Natural killer cell (primary cell): ENCODE measurements at regions not wholly inside any gene's neighbourhood (a gene's known extent, or its start where the extent isn't known, plus 50 kb on each side); places are given as distances from the start of the nearest gene placed in this dataset.

ENCODE experiments used
- ATAC-seq, 3 donors: fragments of 150-1000 bp in 2 of 3; fragments of 200-7000 bp in 1 of 3; cut with Tn5 transposase; 1 replicate in 1 of 3; 2 replicates in 2 of 3; pipeline ENCODE4 v1.10.0; 2021; ENCODE audit warnings: mild to moderate bottlenecking in 2 of 3, moderate library complexity in 2 of 3
- DNase-seq, 2 donors: peaks; one replicate each; pipeline versions ENCODE4 v3.0.0 to v3.0.0-alpha.2; 2013 to 2021; ENCODE audit warnings: mixed read lengths in 1 of 2
- H3K27ac ChIP-seq: one replicate; pipeline ENCODE4 v1.5.1; 2013; ENCODE audit warnings: mild to moderate bottlenecking, low read length
- H3K27me3 ChIP-seq: one replicate; pipeline ENCODE4 v1.6.1; 2013; ENCODE audit warnings: low read length; ENCODE audit not compliant: control insufficient read depth, insufficient read depth
- H3K36me3 ChIP-seq: one replicate; pipeline ENCODE4 v1.6.1; 2013; ENCODE audit warnings: low read length; ENCODE audit not compliant: control insufficient read depth, insufficient read depth
- H3K4me1 ChIP-seq: one replicate; pipeline ENCODE4 v1.6.1; 2013; ENCODE audit warnings: low read length; ENCODE audit not compliant: control insufficient read depth, insufficient read depth
- H3K4me3 ChIP-seq: one replicate; pipeline ENCODE4 v1.5.1; 2013; ENCODE audit warnings: low read length
- H3K9me3 ChIP-seq: one replicate; pipeline ENCODE4 v1.6.1; 2013; ENCODE audit warnings: low read length; ENCODE audit not compliant: control insufficient read depth, insufficient read depth
- H3K27ac Mint-ChIP-seq, 2 donors: one replicate each; pipeline ENCODE4 v1.8.0; 2022; ENCODE audit warnings: mild to moderate bottlenecking in 2 of 2, mixed read lengths in 2 of 2, moderate library complexity in 1 of 2
- H3K27me3 Mint-ChIP-seq, 2 donors: one replicate each; pipeline ENCODE4 v1.8.0; 2022; ENCODE audit warnings: low read depth in 2 of 2, mixed read lengths in 2 of 2
- H3K36me3 Mint-ChIP-seq: one replicate; pipeline ENCODE4 v1.8.0; 2022; ENCODE audit warnings: mixed read lengths
- H3K4me1 Mint-ChIP-seq, 2 donors: one replicate each; pipeline ENCODE4 v1.8.0; 2022; ENCODE audit warnings: mixed read lengths in 2 of 2
- H3K4me3 Mint-ChIP-seq: one replicate; pipeline ENCODE4 v1.8.0; 2022; ENCODE audit warnings: mild to moderate bottlenecking, moderate library complexity, mixed read lengths
- H3K9me3 Mint-ChIP-seq, 2 donors: one replicate each; pipeline ENCODE4 v1.8.0; 2022; ENCODE audit warnings: mixed read lengths in 2 of 2
- CTCF ChIP-seq: fragments of 200-600 bp; IDR thresholded peaks from one replicate; pipeline ENCODE4 v1.8.0; 2022; ENCODE audit warnings: antibody characterized with exemption
- WGBS: methylation state at CpG from one replicate; pipeline ENCODE4 v1.1.7; 2013; ENCODE audit warnings: missing lambda C conversion rate; ENCODE audit not compliant: insufficient coverage; 5-methylcytosine and 5-hydroxymethylcytosine counted together
- intact Hi-C: fragments of 100-400 bp; cut with micrococcal nuclease; formaldehyde crosslinking; loops from one replicate; pipeline ENCODE4 v1.14.2; 2022

DNA sequence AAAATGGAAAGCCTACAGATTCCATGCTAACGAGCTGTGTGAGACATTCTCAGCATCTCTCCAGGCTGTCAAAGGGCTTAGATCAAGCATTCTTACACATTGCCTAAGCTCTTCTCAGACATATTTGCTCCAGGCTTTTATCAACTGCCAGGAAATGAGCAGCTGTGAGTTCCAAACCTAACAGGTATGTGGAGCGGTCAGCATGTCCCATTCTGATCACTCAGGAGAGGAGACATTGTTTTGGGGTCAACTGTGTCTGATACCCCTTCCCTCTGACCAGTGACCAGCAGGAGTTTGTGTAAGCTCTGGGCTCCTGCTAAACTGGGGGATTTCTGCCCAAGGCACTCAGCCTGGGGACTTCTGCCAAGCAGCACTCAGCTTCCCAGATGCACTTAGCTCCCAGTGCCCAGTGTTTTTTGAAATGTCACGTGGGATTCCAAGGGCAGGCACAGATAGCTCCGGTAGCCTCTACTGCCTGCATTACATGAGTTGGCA lies 229.1 kb downstream of the SEC61B start:
- no peaks in the 10 kb centered on the region for H3K9me3 ChIP-seq
- TF ChIP-seq CTCF: no peak
- no peaks in the 10 kb centered on the region for H3K36me3 ChIP-seq
- no peaks in the 10 kb centered on the region for H3K4me1 ChIP-seq
- no peaks in the 10 kb centered on the region for H3K27me3 ChIP-seq
- Mint-ChIP-seq H3K4me1 (no peaks in the 10 kb centered on the region), H3K4me3 (no peak overlapping the region), H3K27me3 (peaks cover 14 to 35% of the 10 kb centered on the region in 2 donors), H3K9me3 (no peaks in the 10 kb centered on the region), H3K36me3 (no peaks in the 10 kb centered on the region), H3K27ac (no peak overlapping the region)
- ATAC-seq (no peak), DNase-seq (no peak)
- intact Hi-C loops: no loop called here
- whole genome bisulfite sequencing: 85% methylated on average over 4 of the region's 4 CpGs
- no peak overlapping the region for H3K4me3 ChIP-seq
- H3K27ac ChIP-seq: no peak overlapping the region

GRCh38 chr9:99457406-99457805 lies 235.3 kb downstream of the SEC61B start:
- no peaks in the 10 kb centered on the region for H3K27me3 ChIP-seq
- no peaks in the 10 kb centered on the region for H3K4me1 Mint-ChIP-seq
- no peaks in the 10 kb centered on the region for H3K36me3 Mint-ChIP-seq
- no peak overlapping the region for H3K27ac ChIP-seq
- no peak overlapping the region for H3K4me3 Mint-ChIP-seq
- no peak overlapping the region for H3K27ac Mint-ChIP-seq
- no peak for ATAC-seq
- no peak overlapping the region for H3K4me3 ChIP-seq
- DNase-seq: no peak
- no peak for TF ChIP-seq CTCF
- H3K27me3 Mint-ChIP-seq: peaks cover 1 to 34% of the 10 kb centered on the region in 2 donors
- no peaks in the 10 kb centered on the region for H3K9me3 ChIP-seq
- H3K4me1 ChIP-seq: no peaks in the 10 kb centered on the region
- intact Hi-C loops: no loop called here
- H3K36me3 ChIP-seq: no peaks in the 10 kb centered on the region
- no CpG with 5 or more reads among the region's 2 CpGs for WGBS
- no peaks in the 10 kb centered on the region for H3K9me3 Mint-ChIP-seq

DNA sequence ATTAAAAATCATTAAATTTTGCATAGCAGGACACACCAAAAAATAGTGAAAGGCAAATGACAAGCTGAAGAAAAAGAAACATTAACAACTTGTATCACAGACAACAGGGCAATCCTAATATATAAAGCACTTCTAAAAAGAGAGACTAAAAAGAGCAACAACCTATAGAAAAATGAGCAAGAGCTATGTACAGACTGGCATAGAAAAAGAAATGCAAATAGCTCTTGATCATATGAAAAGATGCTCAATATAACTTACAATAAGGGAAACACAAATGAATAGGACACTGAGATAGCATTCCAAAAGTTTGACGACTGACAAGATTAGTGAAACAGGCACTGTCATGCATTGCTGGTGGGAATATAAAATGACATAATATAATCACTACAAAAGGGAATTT lies 235.9 kb downstream of the SEC61B start:
- H3K27ac Mint-ChIP-seq: no peak overlapping the region
- no CpG with 5 or more reads among the region's 1 CpG for WGBS
- H3K36me3 Mint-ChIP-seq: no peaks in the 10 kb centered on the region
- peaks cover 3 to 40% of the 10 kb centered on the region in 2 donors for H3K27me3 Mint-ChIP-seq
- no peak overlapping the region for H3K4me3 ChIP-seq
- TF ChIP-seq CTCF: no peak
- no peaks in the 10 kb centered on the region for H3K4me1 Mint-ChIP-seq
- no peaks in the 10 kb centered on the region for H3K9me3 Mint-ChIP-seq
- no peak overlapping the region for H3K4me3 Mint-ChIP-seq
- no peak overlapping the region for H3K27ac ChIP-seq
- intact Hi-C loops: no loop called here
- H3K4me1 ChIP-seq: no peaks in the 10 kb centered on the region
- ATAC-seq (no peak), DNase-seq (no peak)
- H3K36me3 ChIP-seq: no peaks in the 10 kb centered on the region
- no peaks in the 10 kb centered on the region for H3K27me3 ChIP-seq
- H3K9me3 ChIP-seq: no peaks in the 10 kb centered on the region

DNA sequence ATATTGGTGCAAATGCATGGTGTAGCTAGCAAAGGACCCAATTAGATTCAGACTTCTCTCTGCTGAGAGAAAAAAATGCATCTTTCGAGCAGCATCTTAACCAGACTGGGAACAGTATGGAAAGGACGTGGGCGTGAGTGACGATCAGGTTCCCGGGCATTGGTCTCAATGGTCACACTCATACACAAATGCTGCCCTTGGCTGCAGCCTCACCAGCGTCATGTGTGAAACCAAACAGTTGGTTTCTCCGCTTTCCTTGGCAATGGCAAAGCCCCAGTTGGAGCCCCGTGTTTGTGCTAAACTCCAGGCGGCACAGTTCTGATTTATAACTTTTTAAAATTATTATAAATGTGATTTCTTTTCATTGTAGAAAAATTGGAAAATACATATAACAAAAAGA lies 237.8 kb downstream of the SEC61B start:
- Mint-ChIP-seq H3K9me3 (no peaks in the 10 kb centered on the region), H3K27ac (no peak overlapping the region), H3K4me3 (no peak overlapping the region), H3K27me3 (peaks cover 3 to 38% of the 10 kb centered on the region in 2 donors), H3K4me1 (no peaks in the 10 kb centered on the region), H3K36me3 (no peaks in the 10 kb centered on the region)
- WGBS: 92% methylated on average over 7 of the region's 9 CpGs
- no peaks in the 10 kb centered on the region for H3K4me1 ChIP-seq
- intact Hi-C loops: no loop called here
- H3K9me3 ChIP-seq: no peaks in the 10 kb centered on the region
- H3K27me3 ChIP-seq: no peaks in the 10 kb centered on the region
- DNase-seq: no peak
- TF ChIP-seq CTCF: no peak
- no peaks in the 10 kb centered on the region for H3K36me3 ChIP-seq
- H3K27ac ChIP-seq: no peak overlapping the region
- no peak overlapping the region for H3K4me3 ChIP-seq
- no peak for ATAC-seq
